H1 (cell line): ENCODE measurements at regions not wholly inside any gene's neighbourhood (a gene's known extent, or its start where the extent isn't known, plus 50 kb on each side); places are given as distances from the start of the nearest gene placed in this dataset.

ENCODE experiments used
- CTCF ChIA-PET: fragments of 300-600 bp; sonication (Branson Sonifier 250); formaldehyde crosslinking; loops from one replicate; lab custom pipeline; 2021; ENCODE audit not compliant: partially characterized antibody; lab: Charles Lee
- POLR2A ChIA-PET: fragments of 300-600 bp; sonication (Branson Sonifier 250); formaldehyde crosslinking; loops from one replicate; lab custom pipeline; 2021; ENCODE audit warnings: inconsistent platforms; ENCODE audit not compliant: partially characterized antibody; lab: Charles Lee
- DNase-seq, 2 experiments: peaks; one replicate each; pipeline versions ENCODE4 v3.0.0 to v3.0.0-alpha.2; 2010 to 2022; ENCODE audit warnings: low spot score in 2 of 2, low read depth in 1 of 2, mixed read lengths in 1 of 2
- FAIRE-seq: peaks from 2 replicates; lab custom pipeline; 2011; peaks lifted over from hg19 to GRCh38; lab: Jason Lieb, UNC
- H2AFZ ChIP-seq: 2 replicates; pipeline ENCODE4 v1.8.1; 2012; ENCODE audit warnings: low read length, inconsistent platforms
- H2AK5ac ChIP-seq: 2 replicates; pipeline ENCODE4 v1.6.1; 2013; ENCODE audit warnings: low read depth, low read length
- H2BK120ac ChIP-seq: replicated peaks from 2 replicates; pipeline ENCODE3; 2013; ENCODE audit warnings: low read depth, low read length, inconsistent platforms
- H2BK12ac ChIP-seq: 2 replicates; pipeline ENCODE4 v1.6.1; 2013; ENCODE audit warnings: low read depth, low read length
- H2BK15ac ChIP-seq: 2 replicates; pipeline ENCODE4 v1.6.1; 2013; ENCODE audit warnings: low read length
- H2BK20ac ChIP-seq: 2 replicates; pipeline ENCODE4 v1.6.1; 2013; ENCODE audit warnings: low read length
- H2BK5ac ChIP-seq: 2 replicates; pipeline ENCODE4 v1.6.1; 2013; ENCODE audit warnings: low read depth, low read length
- H3K14ac ChIP-seq: 2 replicates; pipeline ENCODE4 v1.6.1; 2013; ENCODE audit warnings: inconsistent platforms; ENCODE audit not compliant: insufficient read length
- H3K18ac ChIP-seq: 2 replicates; pipeline ENCODE4 v1.6.1; 2013; ENCODE audit warnings: low read length; ENCODE audit errors: extremely low read depth
- H3K23ac ChIP-seq: 2 replicates; pipeline ENCODE4 v1.6.1; 2013; ENCODE audit warnings: inconsistent platforms; ENCODE audit not compliant: insufficient read length
- H3K23me2 ChIP-seq: 2 replicates; pipeline ENCODE4 v1.6.1; 2013; ENCODE audit warnings: low read depth, low read length
- H3K27ac ChIP-seq: 2 replicates; pipeline ENCODE4 v1.6.1; 2011; ENCODE audit warnings: low read depth, low read length, inconsistent platforms
- H3K27me3 ChIP-seq, 4 experiments: replicated peaks in 1 of 4; 1 replicate in 1 of 4; 2 replicates in 3 of 4; pipeline versions ENCODE4 v1.6.1 to v1.8.1; 2011 to 2013; ENCODE audit warnings: low read length in 3 of 4, mild to moderate bottlenecking in 3 of 4, inconsistent platforms in 2 of 4, mixed read lengths in 2 of 4, moderate library complexity in 1 of 4; ENCODE audit not compliant: control insufficient read depth in 3 of 4, insufficient read depth in 3 of 4; ENCODE audit errors: extremely low read depth in 1 of 4
- H3K36me3 ChIP-seq, 4 experiments: 2 replicates each; pipeline versions ENCODE4 v1.6.1 to v1.8.1; 2011 to 2013; ENCODE audit warnings: mild to moderate bottlenecking in 4 of 4, low read length in 3 of 4, moderate library complexity in 2 of 4, control low read depth in 1 of 4, inconsistent platforms in 1 of 4; ENCODE audit not compliant: insufficient read depth in 4 of 4, control insufficient read depth in 2 of 4
- H3K4ac ChIP-seq: replicated peaks from 2 replicates; pipeline ENCODE3; 2013; ENCODE audit warnings: low read length, low read depth, mixed read lengths, inconsistent platforms; ENCODE audit not compliant: insufficient read length
- H3K4me1 ChIP-seq, 4 experiments: replicated peaks in 1 of 4; 1 replicate in 1 of 4; 2 replicates in 3 of 4; pipeline versions ENCODE4 v1.6.1 to v1.8.1; 2011 to 2013; ENCODE audit warnings: low read length in 3 of 4, inconsistent platforms in 2 of 4, mixed read lengths in 1 of 4; ENCODE audit not compliant: insufficient read depth in 4 of 4, control insufficient read depth in 3 of 4
- H3K4me2 ChIP-seq, 2 experiments: 2 replicates each; pipeline versions ENCODE4 v1.6.1 to v1.8.1; 2011 to 2013; ENCODE audit warnings: low read depth in 2 of 2, low read length in 2 of 2, control low read depth in 1 of 2, inconsistent platforms in 1 of 2, mild to moderate bottlenecking in 1 of 2; ENCODE audit not compliant: insufficient read depth in 1 of 2
- H3K4me3 ChIP-seq, 4 experiments: fragments of 200-600, 300-600 bp in 1 of 4; sonication (generic), shearing (Covaris generic), sonication (Bioruptor Twin) in 1 of 4; 2 replicates each; pipeline versions ENCODE4 v1.5.1 to v1.8.1; 2011 to 2016; ENCODE audit warnings: low read length in 4 of 4, low read depth in 3 of 4, control low read depth in 2 of 4, inconsistent platforms in 2 of 4, mild to moderate bottlenecking in 2 of 4, mixed read lengths in 1 of 4, moderate library complexity in 1 of 4; ENCODE audit not compliant: insufficient read depth in 2 of 4; ENCODE audit errors: extremely low read depth in 1 of 4
- H3K56ac ChIP-seq: replicated peaks from 2 replicates; pipeline ENCODE3; 2013; ENCODE audit warnings: low read depth, mild to moderate bottlenecking, mixed read lengths, low read length, inconsistent platforms; ENCODE audit not compliant: insufficient read length
- H3K79me1 ChIP-seq: 2 replicates; pipeline ENCODE4 v1.6.1; 2013; ENCODE audit warnings: low read depth, low read length, control low read depth
- H3K79me2 ChIP-seq, 2 experiments: 2 replicates each; pipeline versions ENCODE4 v1.6.1 to v1.8.1; 2012 to 2013; ENCODE audit warnings: low read length in 2 of 2, mild to moderate bottlenecking in 2 of 2, inconsistent platforms in 1 of 2; ENCODE audit not compliant: insufficient read depth in 2 of 2, control insufficient read depth in 1 of 2
- H3K9ac ChIP-seq, 4 experiments: replicated peaks in 1 of 4; 1 replicate in 1 of 4; 2 replicates in 3 of 4; pipeline versions ENCODE4 v1.6.1 to v1.8.1; 2011 to 2013; ENCODE audit warnings: low read depth in 3 of 4, low read length in 3 of 4, control low read depth in 2 of 4, mild to moderate bottlenecking in 2 of 4, moderate library complexity in 2 of 4, inconsistent platforms in 1 of 4; ENCODE audit errors: extremely low read depth in 1 of 4
- H3K9me3 ChIP-seq, 2 experiments: 2 replicates each; pipeline versions ENCODE4 v1.6.1 to v1.8.1; 2012 to 2013; ENCODE audit warnings: mild to moderate bottlenecking in 2 of 2, moderate library complexity in 2 of 2, control low read depth in 1 of 2, inconsistent platforms in 1 of 2, low read depth in 1 of 2, low read length in 1 of 2, mixed read lengths in 1 of 2; ENCODE audit not compliant: insufficient read depth in 2 of 2
- H4K20me1 ChIP-seq, 2 experiments: replicated peaks in 1 of 2; 2 replicates each; pipeline versions ENCODE3 to v1.8.1; 2011 to 2013; ENCODE audit warnings: inconsistent platforms in 2 of 2, low read length in 2 of 2, mild to moderate bottlenecking in 1 of 2; ENCODE audit not compliant: insufficient read depth in 2 of 2, control insufficient read depth in 1 of 2
- H4K5ac ChIP-seq: 2 replicates; pipeline ENCODE4 v1.6.1; 2013; ENCODE audit warnings: low read length, low read depth, mixed read lengths, inconsistent platforms; ENCODE audit not compliant: insufficient read length
- H4K8ac ChIP-seq: 2 replicates; pipeline ENCODE4 v1.8.0; 2013; ENCODE audit warnings: mild to moderate bottlenecking, moderate library complexity, low read length, inconsistent platforms; ENCODE audit not compliant: insufficient read depth; ENCODE audit errors: extremely low read depth
- H4K91ac ChIP-seq: replicated peaks from 2 replicates; pipeline ENCODE3; 2013; ENCODE audit warnings: low read length, mixed read lengths, inconsistent platforms; ENCODE audit not compliant: insufficient read length
- CREB1 ChIP-seq: IDR thresholded peaks from 2 replicates; pipeline ENCODE4 v1.6.1; 2012; ENCODE audit warnings: inconsistent platforms
- GABPA ChIP-seq: IDR thresholded peaks from 2 replicates; pipeline ENCODE4 v1.6.1; 2011; ENCODE audit warnings: mild to moderate bottlenecking, low read length, moderate library complexity, borderline replicate concordance; ENCODE audit not compliant: insufficient read depth
- WGBS, 2 experiments: shearing (Covaris generic) in 1 of 2; methylation state at CpG; one replicate each; pipeline versions ENCODE4 v1.1.6 to v1.1.7; 2013 to 2015; ENCODE audit warnings: low lambda C conversion rate in 2 of 2, mixed read lengths in 2 of 2, inconsistent platforms in 1 of 2, low coverage in 1 of 2, missing lambda C conversion rate in 1 of 2; ENCODE audit not compliant: insufficient replicate concordance in 2 of 2, insufficient coverage in 1 of 2, insufficient read length in 1 of 2; ENCODE audit errors: extremely low coverage in 1 of 2, missing lambda C conversion rate in 1 of 2; 5-methylcytosine and 5-hydroxymethylcytosine counted together

DNA sequence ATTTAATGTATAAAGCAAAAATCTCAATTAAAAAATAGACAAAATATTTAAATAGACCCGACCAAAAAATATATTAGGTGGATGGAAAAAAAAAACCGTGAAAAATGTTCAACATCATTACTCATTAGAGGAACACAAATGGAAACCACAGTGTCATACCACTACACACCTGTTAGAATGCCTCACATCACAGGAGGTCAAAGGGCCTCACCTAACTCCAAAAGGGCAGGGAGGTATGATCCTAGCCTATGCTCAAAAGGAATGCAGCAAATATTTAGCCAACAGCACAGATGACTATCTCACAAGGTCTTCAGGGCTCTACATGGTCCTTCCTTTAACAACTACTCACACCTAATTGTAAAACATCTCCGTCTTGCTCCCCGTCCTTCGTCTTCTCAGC lies 185.5 kb upstream of the SETBP1 start:
- H3K9me3 ChIP-seq, result no peaks in the 10 kb centered on the region
- no peak overlapping the region for H3K4ac ChIP-seq
- no peak overlapping the region for H3K27ac ChIP-seq
- H2AK5ac ChIP-seq, result no peak overlapping the region
- H2BK12ac ChIP-seq, result no peak overlapping the region
- H3K56ac ChIP-seq, result no peak overlapping the region
- POLR2A ChIA-PET, result no interaction called here
- no peak overlapping the region for H2BK5ac ChIP-seq
- 95% methylated on average over 5 of the region's 5 CpGs; no CpG with 5 or more reads in 1 of the 2 experiments for WGBS, 2 experiments
- no peak overlapping the region for H3K18ac ChIP-seq
- H3K9ac ChIP-seq, result no peak overlapping the region
- H3K79me1 ChIP-seq, result no peaks in the 10 kb centered on the region
- DNase-seq (no peak), FAIRE-seq (no peak)
- no peaks in the 10 kb centered on the region for H3K23me2 ChIP-seq
- H3K27me3 ChIP-seq, result no peaks in the 10 kb centered on the region
- H3K36me3 ChIP-seq, result no peaks in the 10 kb centered on the region
- no peak overlapping the region for H3K14ac ChIP-seq
- H4K91ac ChIP-seq, result no peak overlapping the region
- no peak overlapping the region for H2BK15ac ChIP-seq
- no peak overlapping the region for H3K4me3 ChIP-seq
- H3K4me1 ChIP-seq, result no peaks in the 10 kb centered on the region
- H2BK120ac ChIP-seq, result peak overlapping the region; percentile 53
- H4K8ac ChIP-seq, result no peak overlapping the region
- H2BK20ac ChIP-seq, result no peak overlapping the region
- CTCF ChIA-PET, result no interaction called here
- no peaks in the 10 kb centered on the region for H3K79me2 ChIP-seq
- TF ChIP-seq GABPA (no peak), CREB1 (no peak)
- TF ChIP-seq, all 59 proteins: peak for 0
- no peak overlapping the region; the same call in 1 of the 2 replicates for H2AFZ ChIP-seq
- no peak overlapping the region for H3K23ac ChIP-seq
- H4K5ac ChIP-seq, result no peak overlapping the region
- no peak overlapping the region for H3K4me2 ChIP-seq
- H4K20me1 ChIP-seq, result no peaks in the 10 kb centered on the region
